SK-N-MC (cell line): ENCODE measurements at regions not wholly inside any gene's neighbourhood (a gene's known extent, or its start where the extent isn't known, plus 50 kb on each side); places are given as distances from the start of the nearest gene placed in this dataset.
"Not testable (repeated sequence)": the region's sequence is repeated elsewhere in the genome, so short reads cannot be mapped to it uniquely, and the experiment has no call there.

Source experiments
- DNase-seq: peaks from one replicate; pipeline ENCODE4 v3.0.0-alpha.2; 2011; ENCODE audit warnings: low read depth, low spot score
- H3K27ac ChIP-seq: fragments of 200-600 bp; sonication (generic); 2 replicates; pipeline ENCODE4 v1.5.1; 2016; ENCODE audit warnings: mixed run types
- H3K36me3 ChIP-seq: fragments of 200-600 bp; sonication (generic); 2 replicates; pipeline ENCODE4 v1.6.1; 2017; ENCODE audit warnings: antibody characterized with exemption, low read length, mixed read lengths; ENCODE audit not compliant: insufficient read depth
- H3K4me3 ChIP-seq: fragments of 200-600 bp; sonication (generic); 2 replicates; pipeline ENCODE4 v1.5.1; 2016
- H3K9ac ChIP-seq: fragments of 200-600 bp; sonication (generic); 2 replicates; pipeline ENCODE4 v1.8.0; 2017; ENCODE audit warnings: mixed run types, mixed read lengths; ENCODE audit not compliant: insufficient read length
- H3K9me3 ChIP-seq: fragments of 200-600 bp; sonication (generic); 2 replicates; pipeline ENCODE4 v1.6.1; 2017; ENCODE audit warnings: low read depth, mild to moderate bottlenecking, antibody characterized with exemption, low read length, moderate library complexity, mixed read lengths
- EZH2 ChIP-seq: fragments of 200-600 bp; sonication (generic); IDR thresholded peaks from one replicate; pipeline ENCODE4 v1.6.1; 2017; ENCODE audit warnings: antibody characterized with exemption
- FOXP2 ChIP-seq: optimal IDR thresholded peaks from 2 replicates; pipeline ENCODE3; 2011; ENCODE audit warnings: mild to moderate bottlenecking, moderate library complexity; ENCODE audit not compliant: insufficient read depth; ENCODE audit errors: extremely low read length, control extremely low read depth
- POLR2AphosphoS5 ChIP-seq: IDR thresholded peaks from 2 replicates; pipeline ENCODE4 v1.6.1; 2012; ENCODE audit warnings: mild to moderate bottlenecking, low read depth, low read length, borderline replicate concordance

DNA sequence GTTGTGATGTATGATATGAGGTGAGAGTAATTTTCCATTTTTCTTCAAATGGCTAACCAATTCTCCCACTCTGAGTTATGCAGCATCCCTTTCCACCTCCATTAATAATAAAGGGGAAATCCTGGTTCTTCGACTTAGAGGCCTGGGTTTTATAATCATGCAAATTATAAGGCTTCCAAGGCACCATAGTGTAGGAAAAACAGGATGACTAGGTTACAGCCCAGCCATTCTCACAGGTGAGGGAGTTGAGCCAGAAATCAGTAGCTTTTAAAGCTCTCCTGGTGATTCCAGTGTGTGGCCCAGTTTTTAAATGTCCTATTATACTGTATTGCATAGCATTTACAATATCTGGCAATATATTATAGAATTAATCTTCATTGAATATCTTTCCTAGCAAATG lies 203.1 kb downstream of the ARHGEF9 start:
- DNase-seq, result no peak
- Histone ChIP-seq H3K9me3 (no peaks in the 10 kb centered on the region), H3K36me3 (no peaks in the 10 kb centered on the region), H3K9ac (no peak overlapping the region), H3K4me3 (no peak overlapping the region), H3K27ac (no peak overlapping the region)
- TF ChIP-seq FOXP2, result no peak
- TF ChIP-seq POLR2AphosphoS5, result no peak
- TF ChIP-seq EZH2, result no peak

DNA sequence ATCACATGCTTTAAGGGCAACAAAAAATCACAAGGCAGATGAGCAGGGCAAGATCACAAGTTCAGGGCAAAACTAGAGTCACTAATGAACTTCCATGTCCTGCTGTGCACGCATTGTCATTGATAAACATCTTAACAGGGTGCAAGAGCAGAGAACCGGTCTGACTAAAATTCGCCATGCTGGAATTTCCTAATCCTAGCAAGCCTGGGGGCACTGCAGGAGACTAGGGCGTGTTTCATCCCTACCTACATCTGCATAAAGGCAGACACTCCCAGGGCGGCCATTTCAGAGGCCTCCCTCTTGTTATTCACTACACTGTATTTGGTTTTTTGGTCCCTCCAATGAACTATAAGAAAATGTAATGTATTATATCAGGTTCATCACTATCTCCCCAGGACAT lies 203.6 kb downstream of the ARHGEF9 start:
- H3K4me3 ChIP-seq, result no peak overlapping the region
- H3K9ac ChIP-seq, result no peak overlapping the region
- no peak for TF ChIP-seq EZH2
- no peak for TF ChIP-seq FOXP2
- no peak for TF ChIP-seq POLR2AphosphoS5
- no peaks in the 10 kb centered on the region for H3K36me3 ChIP-seq
- no peak overlapping the region for H3K27ac ChIP-seq
- DNase-seq, result no peak
- no peaks in the 10 kb centered on the region for H3K9me3 ChIP-seq

DNA sequence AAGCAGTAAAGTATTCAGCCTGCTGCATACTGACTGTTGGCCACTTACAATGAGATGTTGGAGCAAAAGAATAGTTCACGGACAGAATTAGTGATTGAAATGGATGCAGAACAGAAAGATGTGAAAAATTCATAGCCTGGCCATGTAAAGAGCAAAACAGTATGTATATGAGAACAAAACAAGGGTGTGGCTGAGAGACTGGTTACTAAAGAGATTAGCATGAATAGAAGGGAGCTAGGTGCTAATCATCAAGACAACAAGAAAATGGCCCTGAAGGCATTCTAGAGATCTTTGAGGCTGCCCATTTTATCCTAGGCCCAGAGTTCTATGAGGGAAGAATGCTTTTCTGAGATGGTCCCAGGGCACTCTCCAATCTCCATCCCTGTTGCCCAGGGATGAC lies 208.5 kb downstream of the ARHGEF9 start:
- no peak overlapping the region for H3K4me3 ChIP-seq
- no peaks in the 10 kb centered on the region for H3K36me3 ChIP-seq
- TF ChIP-seq EZH2, result no peak
- no peak for TF ChIP-seq FOXP2
- no peak for TF ChIP-seq POLR2AphosphoS5
- DNase-seq, result no peak
- no peak overlapping the region for H3K9ac ChIP-seq
- no peaks in the 10 kb centered on the region for H3K9me3 ChIP-seq
- no peak overlapping the region for H3K27ac ChIP-seq

DNA sequence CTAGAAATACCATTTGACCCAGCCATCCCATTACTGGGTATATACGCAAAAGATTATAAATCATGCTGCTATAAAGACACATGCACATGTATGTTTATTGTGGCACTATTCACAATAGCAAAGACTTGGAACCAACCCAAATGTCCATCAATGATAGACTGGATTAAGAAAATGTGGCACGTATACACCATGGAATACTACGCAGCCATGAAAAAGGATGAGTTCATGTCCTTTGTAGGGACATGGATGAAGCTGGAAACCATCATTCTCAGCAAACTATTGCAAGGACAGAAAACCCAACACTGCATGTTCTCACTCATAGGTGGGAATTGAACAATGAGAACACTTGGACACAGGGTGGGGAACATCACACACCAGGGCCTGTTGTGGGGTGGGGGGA lies 209.3 kb downstream of the ARHGEF9 start:
- H3K9me3 ChIP-seq, H3K36me3 ChIP-seq, DNase-seq, H3K4me3 ChIP-seq, H3K9ac ChIP-seq, H3K27ac ChIP-seq: not testable (repeated sequence)

DNA sequence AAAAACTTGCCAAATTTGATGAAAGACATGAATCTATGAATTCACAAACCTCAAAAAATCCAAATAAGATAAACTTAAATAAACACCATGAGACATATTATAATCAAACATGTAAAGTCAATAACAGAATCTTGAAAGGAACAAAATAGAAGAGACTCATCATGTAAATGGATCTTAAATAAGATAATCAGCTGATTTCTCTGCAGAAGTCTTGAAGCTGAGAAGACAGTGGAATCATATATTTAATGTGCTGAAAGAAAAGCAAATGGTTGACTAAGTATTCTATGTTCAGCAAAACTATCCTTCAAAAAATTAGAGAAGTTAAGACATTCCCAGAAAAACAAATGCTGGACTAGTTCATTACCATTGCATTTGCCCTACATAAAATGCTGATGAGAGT lies 215.7 kb upstream of the SPIN4 start:
- no peak for DNase-seq
- no peak overlapping the region for H3K27ac ChIP-seq

DNA sequence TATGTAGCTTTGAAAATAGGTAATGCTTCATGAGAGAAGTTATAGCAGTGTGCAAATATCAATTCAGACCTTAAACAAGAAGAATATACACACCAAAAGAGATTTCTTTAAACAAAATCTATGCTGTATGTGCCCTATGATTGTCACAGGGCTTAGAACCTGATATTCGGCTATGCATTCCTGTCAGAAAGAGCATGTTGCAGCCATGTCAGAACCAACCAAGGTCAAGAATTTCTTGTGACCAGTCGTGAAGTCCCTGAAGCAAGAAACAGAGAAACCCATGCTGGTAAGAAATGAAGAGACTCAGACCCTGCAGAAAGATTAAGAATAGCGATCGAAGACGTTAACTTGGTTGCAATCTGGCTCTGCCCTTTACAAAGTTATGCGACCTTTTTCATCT lies 210.3 kb upstream of the SPIN4 start:
- DNase-seq, result no peak
- peak overlapping the region; percentile 88 for H3K4me3 ChIP-seq
- peak overlapping the region; percentile 80 for H3K9ac ChIP-seq
- no peak overlapping the region for H3K27ac ChIP-seq
- TF ChIP-seq POLR2AphosphoS5 (no peak), EZH2 (no peak), FOXP2 (no peak)
- no peaks in the 10 kb centered on the region for H3K9me3 ChIP-seq
- H3K36me3 ChIP-seq, result peaks cover 4% of the 10 kb centered on the region; the same call in 1 of the 2 replicates

More for the DNA sequence above, 215.7 kb upstream of the SPIN4 start:
- no peak overlapping the region for H3K9ac ChIP-seq
- TF ChIP-seq FOXP2 (no peak), POLR2AphosphoS5 (no peak), EZH2 (no peak)
- H3K4me3 ChIP-seq, result no peak overlapping the region
- H3K9me3 ChIP-seq, result no peaks in the 10 kb centered on the region
- H3K36me3 ChIP-seq, result no peaks in the 10 kb centered on the region

DNA sequence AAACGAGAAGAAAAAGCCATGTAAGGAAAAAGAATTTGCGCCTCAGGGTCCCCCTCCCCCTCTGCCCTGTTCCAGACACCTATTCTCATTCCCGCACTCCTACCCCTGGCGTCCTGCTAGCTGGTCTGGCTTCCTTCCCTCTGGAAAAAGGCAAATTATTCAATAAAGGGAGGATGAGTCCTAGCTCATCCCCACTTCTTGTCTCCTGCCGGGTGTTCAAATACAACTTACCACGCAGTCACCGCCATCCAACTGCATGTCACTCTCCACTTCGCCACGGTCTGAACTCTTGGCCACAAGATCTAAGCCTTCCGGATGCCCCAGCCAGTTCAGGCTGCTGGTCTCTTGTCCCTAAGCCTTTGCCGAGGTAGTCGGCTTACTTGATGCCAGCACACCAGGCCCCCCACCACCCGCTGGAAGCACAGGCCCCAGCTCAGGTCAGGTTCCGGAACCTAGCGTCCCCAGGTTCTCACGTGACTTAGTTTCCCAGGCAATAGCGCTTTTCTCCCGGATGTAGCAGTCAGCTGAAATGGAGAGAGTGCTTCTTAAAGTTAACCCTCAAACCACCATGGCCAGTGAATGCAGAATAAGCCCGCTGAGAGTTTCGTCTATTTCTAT lies 209.6 kb upstream of the SPIN4 start:
- no peaks in the 10 kb centered on the region for H3K9me3 ChIP-seq
- H3K9ac ChIP-seq, result peak overlapping the region; percentile 80
- H3K27ac ChIP-seq, result no peak overlapping the region
- peaks cover 4% of the 10 kb centered on the region; the same call in 1 of the 2 replicates for H3K36me3 ChIP-seq
- H3K4me3 ChIP-seq, result peak overlapping the region; percentile 88
- peak; percentile 37 for DNase-seq
- no peak for TF ChIP-seq FOXP2
- TF ChIP-seq EZH2, result no peak
- peak; percentile 46; the same call in 1 of the 2 replicates for TF ChIP-seq POLR2AphosphoS5

DNA sequence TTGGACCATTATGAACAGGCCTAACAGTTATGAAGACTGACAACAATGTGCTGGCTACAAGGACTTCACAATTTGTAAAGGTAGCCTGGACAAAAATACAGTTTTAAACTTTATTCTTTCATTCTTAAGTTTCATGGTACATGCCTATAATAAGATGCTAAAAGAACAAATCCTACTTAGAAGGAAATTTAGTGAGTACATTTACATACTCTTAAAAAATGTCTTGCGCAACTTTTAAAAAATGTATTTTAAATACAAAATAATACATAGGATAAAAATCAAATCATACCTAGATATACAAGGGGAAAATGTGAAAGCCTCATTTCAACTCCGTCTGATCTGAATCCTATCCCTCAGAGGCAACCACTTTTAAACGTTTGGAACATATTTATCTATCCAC lies 200.7 kb upstream of the SPIN4 start:
- peaks cover under 1% of the 10 kb centered on the region; the same call in 1 of the 2 replicates for H3K36me3 ChIP-seq
- DNase-seq, result no peak
- H3K4me3 ChIP-seq, result no peak overlapping the region
- H3K9me3 ChIP-seq, result no peaks in the 10 kb centered on the region
- no peak overlapping the region for H3K9ac ChIP-seq
- TF ChIP-seq EZH2, result no peak
- no peak overlapping the region for H3K27ac ChIP-seq

DNA sequence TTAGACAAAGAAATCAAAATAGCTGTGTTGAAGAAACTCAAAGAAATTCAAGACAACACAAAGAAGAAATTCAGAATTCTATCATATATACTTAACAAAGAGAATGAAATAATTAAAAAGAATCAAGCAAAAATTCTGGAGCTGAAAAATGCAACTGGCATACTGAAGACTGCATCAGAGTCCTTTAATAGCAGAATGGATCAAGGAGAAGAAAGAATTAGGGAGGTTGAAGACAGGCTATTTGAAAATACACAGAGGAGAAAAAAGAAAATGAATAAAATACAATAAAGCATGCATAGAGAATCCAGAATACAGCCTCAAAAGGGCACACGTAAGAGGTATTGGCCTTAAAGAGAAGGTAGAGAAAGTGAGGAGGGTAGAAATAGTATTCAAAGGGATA lies 179.5 kb upstream of the SPIN4 start:
- no peak overlapping the region for H3K4me3 ChIP-seq

DNA sequence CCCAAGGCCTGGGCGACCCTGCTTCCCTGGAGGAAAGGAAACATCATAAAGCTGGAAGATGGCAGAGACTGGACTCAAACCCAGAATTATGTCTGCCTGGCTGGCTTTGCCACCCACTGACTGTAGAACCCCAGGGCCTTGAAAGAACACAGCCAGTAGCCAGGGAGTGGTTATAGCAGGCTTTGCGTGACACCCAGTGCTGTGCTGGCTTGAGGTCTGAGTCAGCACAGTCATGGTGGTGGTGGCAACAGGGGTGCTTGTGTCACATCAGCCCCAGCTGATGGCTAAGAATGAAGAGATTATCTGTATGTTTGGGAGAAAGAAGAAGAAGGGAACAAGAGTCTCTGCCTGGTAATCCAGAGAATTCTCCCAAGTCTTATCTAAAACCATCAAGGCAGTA lies 178.8 kb upstream of the SPIN4 start:
- Histone ChIP-seq H3K27ac (no peak overlapping the region), H3K4me3 (no peak overlapping the region), H3K9ac (no peak overlapping the region), H3K9me3 (no peaks in the 10 kb centered on the region), H3K36me3 (no peaks in the 10 kb centered on the region)
- DNase-seq, result no peak
- TF ChIP-seq FOXP2 (no peak), EZH2 (no peak), POLR2AphosphoS5 (no peak)

More for the DNA sequence above, 179.5 kb upstream of the SPIN4 start:
- Histone ChIP-seq H3K9ac (no peak overlapping the region), H3K9me3 (no peaks in the 10 kb centered on the region), H3K36me3 (no peaks in the 10 kb centered on the region), H3K27ac (no peak overlapping the region)
- no peak for DNase-seq
- TF ChIP-seq EZH2 (no peak), FOXP2 (no peak), POLR2AphosphoS5 (no peak)
